Posterior cingulate gyrus (tissue), 11 donors: ENCODE measurements at regions not wholly inside any gene's neighbourhood (a gene's known extent, or its start where the extent isn't known, plus 50 kb on each side); places are given as distances from the start of the nearest gene placed in this dataset.

ENCODE experiments used
- DNase-seq, 10 donors: peaks; one replicate each; pipeline versions ENCODE4 v3.0.0 to v3.0.0-alpha.2; 2020 to 2021; ENCODE audit warnings: mixed read lengths in 3 of 10
- intact Hi-C: fragments of 100-400 bp; cut with DNase I; formaldehyde crosslinking; loops from one replicate; pipeline ENCODE4 v1.15.1; 2023

DNA sequence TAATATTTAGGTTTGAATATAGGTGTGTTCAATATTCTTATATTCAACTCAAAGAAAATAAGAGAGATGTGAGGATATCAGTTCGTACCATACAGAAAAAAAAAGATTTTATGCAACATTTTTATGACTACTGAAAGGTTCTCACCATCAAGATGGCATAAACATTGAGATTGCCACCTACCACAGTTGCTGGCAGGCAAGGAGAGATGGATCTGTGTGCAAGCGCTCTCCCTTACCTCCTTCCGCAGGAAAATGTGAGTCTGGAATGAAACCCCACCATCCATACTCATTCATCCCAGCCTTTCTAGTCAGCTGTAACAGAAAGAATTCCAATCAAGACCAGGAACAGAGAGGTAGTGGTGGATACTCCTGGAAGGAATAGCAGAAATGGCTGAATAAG is 376.9 kb downstream of the PPP3CA start:
- peak in 1 of 10 donors; percentile 81 for DNase-seq
- intact Hi-C loops = no loop called here

DNA sequence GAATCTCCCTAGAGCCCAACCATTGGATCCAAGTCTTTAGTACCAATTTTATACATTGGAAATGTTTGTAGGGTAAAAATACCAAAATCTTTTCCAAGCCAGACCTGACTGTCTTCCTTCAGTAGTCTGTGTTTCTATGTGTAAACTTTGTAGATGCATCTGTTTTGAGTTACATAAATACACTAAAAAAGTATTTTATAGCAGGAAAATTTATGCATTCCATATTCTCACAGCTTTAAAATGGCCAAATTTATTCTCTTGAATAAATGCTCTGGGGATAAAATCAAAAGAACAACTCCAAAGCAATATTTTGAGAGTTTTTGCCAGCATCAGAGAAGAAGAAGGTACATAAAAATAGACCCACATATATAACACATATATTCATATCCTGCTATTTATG is 377.4 kb downstream of the PPP3CA start:
- DNase-seq = no peak
- intact Hi-C loops = no loop called here

GRCh38 chr4:100968046-100968445 is 379.3 kb downstream of the PPP3CA start:
- no peak for DNase-seq
- intact Hi-C loops = no loop called here

DNA sequence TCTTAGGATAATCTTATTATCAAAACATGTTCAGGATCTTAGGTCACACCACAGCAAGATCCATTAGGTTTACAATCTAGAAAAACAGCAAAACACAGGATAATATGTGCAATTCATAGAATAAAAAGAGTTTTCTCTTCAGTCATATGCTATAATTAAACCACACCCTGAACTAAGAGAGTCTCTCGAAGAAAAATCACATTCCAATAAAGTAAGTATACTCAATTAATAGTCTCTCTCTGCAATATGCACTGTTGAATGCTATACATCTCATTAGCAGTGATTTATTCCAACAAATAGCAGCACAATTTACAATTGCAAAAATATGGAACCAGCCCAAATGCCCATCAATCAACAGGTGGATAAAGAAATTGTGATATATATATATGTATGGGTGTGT is 383.7 kb downstream of the PPP3CA start:
- intact Hi-C loops = no loop called here
- no peak for DNase-seq

DNA sequence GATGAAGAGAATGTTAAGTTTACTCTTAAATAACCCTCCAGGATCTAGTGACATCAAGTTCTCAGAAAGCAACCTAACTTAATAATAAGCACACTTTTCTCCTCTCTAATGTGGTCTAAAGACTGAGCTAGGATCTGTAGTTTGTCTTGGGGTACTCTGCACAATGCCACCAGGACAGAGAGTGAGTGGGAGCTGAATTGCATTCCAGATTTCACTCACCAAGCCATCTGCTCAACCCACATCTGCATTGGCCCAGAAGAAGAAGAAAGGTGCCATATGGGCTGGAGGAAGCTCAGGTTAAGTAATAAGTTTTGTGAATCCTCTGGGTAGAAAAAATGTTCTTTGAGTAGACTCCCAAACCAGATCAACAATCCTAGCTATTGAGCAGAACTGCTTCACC is 384.6 kb downstream of the PPP3CA start:
- intact Hi-C loops = no loop called here
- peak in 1 of 10 donors; percentile 55 for DNase-seq

DNA sequence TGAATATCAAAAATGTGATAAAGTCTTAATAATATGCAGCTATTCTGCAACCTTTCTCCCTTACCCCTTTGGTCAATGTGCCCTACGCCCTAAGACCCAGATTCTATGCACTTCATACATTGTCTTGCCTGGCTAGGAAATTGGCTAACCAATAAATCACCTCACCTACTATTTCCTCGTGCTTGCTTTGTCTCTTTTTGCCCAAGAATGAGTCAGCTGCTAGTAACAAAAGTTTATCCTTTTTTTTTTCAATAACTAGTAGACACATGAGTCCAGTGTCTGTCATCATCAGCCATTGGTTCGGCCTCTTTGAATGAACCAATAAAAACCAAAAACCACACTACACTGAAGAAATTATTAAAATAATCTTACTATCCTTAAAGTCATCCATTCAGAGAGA is 387.1 kb downstream of the PPP3CA start:
- intact Hi-C loops = no loop called here
- no peak for DNase-seq

DNA sequence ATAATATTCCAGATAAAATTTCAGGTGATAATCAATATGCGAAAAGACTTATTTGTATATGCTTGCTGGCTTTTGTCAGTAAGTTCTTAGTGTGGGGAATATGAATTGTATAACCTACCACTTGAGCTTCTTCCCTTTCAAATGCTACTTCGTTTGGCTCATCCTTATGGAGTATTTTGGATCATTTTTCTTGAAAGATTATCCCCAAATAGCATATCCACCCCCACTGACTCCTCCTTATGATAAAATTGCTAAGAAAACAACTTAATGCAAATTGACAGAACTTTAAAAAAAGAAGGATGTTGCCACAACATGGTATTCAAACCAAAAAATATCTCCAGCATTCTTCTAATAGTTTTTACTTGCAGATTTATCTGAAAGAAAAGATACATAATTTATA is 393.3 kb downstream of the PPP3CA start:
- intact Hi-C loops = no loop called here
- no peak for DNase-seq

GRCh38 chr4:100953616-100954015 is 393.7 kb downstream of the PPP3CA start:
- intact Hi-C loops = no loop called here
- DNase-seq = no peak

- intact Hi-C loops = no loop called here
- no peak for DNase-seq
These were observed 394.7 kb downstream of the PPP3CA start for GRCh38 chr4:100952590-100952989.

- intact Hi-C loops = no loop called here
- DNase-seq = no peak
These were observed 397.9 kb downstream of the PPP3CA start for GRCh38 chr4:100949350-100949935.

GRCh38 chr4:100948911-100949310 is 398.4 kb downstream of the PPP3CA start:
- no peak for DNase-seq
- intact Hi-C loops = no loop called here

- intact Hi-C loops = no loop called here
- no peak for DNase-seq
These were observed 401.5 kb downstream of the PPP3CA start for GRCh38 chr4:100945789-100946188.

GRCh38 chr4:100938698-100939097 is 408.6 kb downstream of the PPP3CA start:
- DNase-seq = no peak
- intact Hi-C loops = no loop called here

GRCh38 chr4:100936661-100937375 is 410.5 kb downstream of the PPP3CA start:
- no peak for DNase-seq
- intact Hi-C loops = no loop called here

DNA sequence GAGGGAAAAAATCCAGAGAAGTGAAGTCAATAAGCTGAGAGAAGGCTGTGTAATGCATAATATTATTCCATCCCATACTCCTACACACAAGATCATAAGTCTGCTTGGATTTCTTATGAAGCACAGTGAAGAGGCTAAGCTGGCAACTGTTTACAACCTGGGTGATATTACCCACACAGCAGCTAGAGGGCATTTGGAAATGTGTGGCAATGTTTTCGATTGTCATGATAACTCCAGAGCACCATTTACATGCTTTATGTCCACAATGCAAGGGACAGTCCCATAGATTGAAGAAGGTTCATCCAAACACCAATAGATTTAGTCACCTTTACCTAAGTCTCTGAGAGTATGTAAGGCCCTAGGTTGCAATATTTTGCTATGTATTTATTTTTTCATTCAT is 412.2 kb downstream of the PPP3CA start:
- intact Hi-C loops = no loop called here
- DNase-seq = no peak

DNA sequence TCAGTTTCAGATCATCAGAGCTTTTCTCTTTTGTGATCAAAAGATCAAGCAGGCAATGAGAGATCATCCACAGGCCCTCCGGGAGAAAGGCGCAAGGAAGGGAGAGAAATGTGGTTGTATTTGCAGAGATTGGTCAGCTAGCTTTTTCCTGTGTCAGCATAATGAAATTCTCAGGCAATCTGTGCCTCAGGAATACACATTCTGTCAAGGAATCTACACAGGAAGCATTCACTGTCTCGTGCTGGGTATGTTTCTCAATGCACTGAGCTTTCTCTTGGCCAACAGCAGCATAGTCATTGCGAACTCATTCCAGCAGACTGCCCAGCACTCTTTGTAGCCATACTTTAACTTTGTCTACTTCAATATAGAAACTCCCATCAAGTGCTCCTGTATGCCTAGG is 413.7 kb downstream of the PPP3CA start:
- intact Hi-C loops = no loop called here

GRCh38 chr4:100929758-100930157 is 411.9 kb upstream of the EMCN start:
- intact Hi-C loops = no loop called here
- DNase-seq = no peak

More for the DNA sequence above, 413.7 kb downstream of the PPP3CA start:
- no peak for DNase-seq

GRCh38 chr4:100929135-100929534 is 411.3 kb upstream of the EMCN start:
- intact Hi-C loops = no loop called here
- DNase-seq = no peak

DNA sequence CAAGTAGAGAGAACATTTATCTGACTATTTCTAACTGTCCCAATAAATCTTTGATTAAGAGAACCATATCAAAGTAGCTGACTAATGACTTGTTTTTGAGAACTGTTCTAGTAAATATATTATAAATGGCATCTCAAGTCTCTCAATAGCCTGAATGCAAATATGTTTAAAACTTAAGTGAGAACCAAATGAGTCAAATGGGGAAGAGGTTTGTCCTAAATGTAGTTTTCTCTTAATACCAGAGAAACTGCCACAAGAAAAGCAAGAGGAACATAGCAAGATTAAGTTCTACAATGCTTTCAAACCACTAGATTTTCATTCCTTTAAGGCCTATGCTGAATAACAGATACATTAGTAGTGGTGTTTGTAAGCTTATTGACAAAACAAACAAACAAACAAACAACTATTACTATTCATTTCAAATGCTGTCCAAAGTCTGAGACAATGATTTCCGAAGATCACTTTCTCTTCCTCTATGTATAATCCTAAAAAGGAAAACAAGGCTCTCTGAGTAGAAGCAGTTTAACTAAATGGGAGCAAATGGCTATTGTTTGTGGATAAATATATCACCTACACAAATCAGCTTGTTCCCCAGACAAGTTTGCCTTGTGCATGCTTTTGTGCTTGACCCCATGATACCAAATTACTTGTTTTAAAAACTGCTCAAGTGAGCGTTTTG is 408.4 kb upstream of the EMCN start:
- DNase-seq = no peak
- intact Hi-C loops = no loop called here

DNA sequence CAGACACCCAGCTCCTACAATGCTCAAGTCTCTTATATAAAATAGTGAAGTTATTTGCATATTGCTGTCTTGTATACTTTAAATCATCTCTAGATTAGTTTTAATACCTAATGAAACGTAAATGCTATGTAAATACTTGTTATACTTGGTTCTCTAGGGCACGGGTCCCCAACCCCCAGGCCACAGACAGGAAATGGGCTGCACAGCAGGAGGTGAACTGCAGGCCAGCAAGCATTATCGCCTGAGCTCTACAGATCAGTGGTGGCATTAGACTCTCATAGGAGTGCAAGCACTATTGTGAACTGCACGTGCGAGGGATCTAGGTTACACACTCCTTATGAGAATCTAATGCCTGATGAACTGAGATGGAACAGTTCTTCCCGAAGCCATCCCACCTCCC is 395.9 kb upstream of the EMCN start:
- intact Hi-C loops = no loop called here
- no peak for DNase-seq

DNA sequence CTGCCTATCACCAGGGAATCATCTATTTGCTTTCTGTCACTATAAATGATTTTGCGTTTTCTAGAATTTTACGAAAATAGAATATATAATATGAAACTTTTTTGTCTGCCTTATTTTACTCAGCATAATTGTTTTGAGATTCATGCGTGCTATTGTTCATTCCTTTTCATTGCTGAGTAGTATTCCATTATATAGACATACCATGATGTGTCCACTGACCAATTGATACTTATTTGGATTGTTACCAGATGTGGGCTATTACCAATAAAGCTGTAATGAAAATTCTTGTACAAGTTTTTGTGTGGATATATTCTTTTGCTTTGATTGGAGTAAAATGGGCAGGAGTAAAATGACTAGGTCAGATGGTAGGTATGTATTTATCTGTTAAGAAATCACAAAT is 390.7 kb upstream of the EMCN start:
- intact Hi-C loops = no loop called here

More for the DNA sequence above, 390.7 kb upstream of the EMCN start:
- DNase-seq = no peak
